ENCODE measurements at regions not wholly inside any gene's neighbourhood (a gene's known extent, or its start where the extent isn't known, plus 50 kb on each side); places are given as distances from the start of the nearest gene placed in this dataset.

GRCh38 chr1:58884706-58885661 lies 101.1 kb upstream of the JUN start:
- H3K9me3 ChIP-seq, result no peaks in the 10 kb centered on the region
- H3K36me3 ChIP-seq, result no peaks in the 10 kb centered on the region
- H3K4me1 ChIP-seq, result peaks cover 18 to 67% (median 32%) of the 10 kb centered on the region in 6 donors
- TF ChIP-seq, protein P1, sequence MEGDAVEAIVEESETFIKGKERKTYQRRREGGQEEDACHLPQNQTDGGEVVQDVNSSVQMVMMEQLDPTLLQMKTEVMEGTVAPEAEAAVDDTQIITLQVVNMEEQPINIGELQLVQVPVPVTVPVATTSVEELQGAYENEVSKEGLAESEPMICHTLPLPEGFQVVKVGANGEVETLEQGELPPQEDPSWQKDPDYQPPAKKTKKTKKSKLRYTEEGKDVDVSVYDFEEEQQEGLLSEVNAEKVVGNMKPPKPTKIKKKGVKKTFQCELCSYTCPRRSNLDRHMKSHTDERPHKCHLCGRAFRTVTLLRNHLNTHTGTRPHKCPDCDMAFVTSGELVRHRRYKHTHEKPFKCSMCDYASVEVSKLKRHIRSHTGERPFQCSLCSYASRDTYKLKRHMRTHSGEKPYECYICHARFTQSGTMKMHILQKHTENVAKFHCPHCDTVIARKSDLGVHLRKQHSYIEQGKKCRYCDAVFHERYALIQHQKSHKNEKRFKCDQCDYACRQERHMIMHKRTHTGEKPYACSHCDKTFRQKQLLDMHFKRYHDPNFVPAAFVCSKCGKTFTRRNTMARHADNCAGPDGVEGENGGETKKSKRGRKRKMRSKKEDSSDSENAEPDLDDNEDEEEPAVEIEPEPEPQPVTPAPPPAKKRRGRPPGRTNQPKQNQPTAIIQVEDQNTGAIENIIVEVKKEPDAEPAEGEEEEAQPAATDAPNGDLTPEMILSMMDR (IDR thresholded peaks at IDR 0.05 in 8 of 11, conservative IDR thresholded peaks at IDR 0.05 in 3 of 11), result no peak
- TF ChIP-seq POLR2AphosphoS5 (IDR thresholded peaks at IDR 0.05) (no peak), POLR2A (IDR thresholded peaks at IDR 0.05) (no peak)
- intact Hi-C loops (cut with DNase I; ENCODE audit: low total_unique reads), result loop anchor here (10.0 kb wide), 1 partner anchor 100 kb away; the partner anchor contains the start of gene JUN
- WGBS, 5 donors, result 51 to 67% (median 56%) methylated on average over 8 of the region's 8 CpGs
- H3K27me3 ChIP-seq (replicated peaks in 1 of 7), result no peaks in the 10 kb centered on the region
- H3K4me3 ChIP-seq, result no peak overlapping the region
- peak overlapping the region in 6 of 8 donors; percentile 11 to 90 (median 84) for H3K27ac ChIP-seq
- DNase-seq, result no peak

DNA sequence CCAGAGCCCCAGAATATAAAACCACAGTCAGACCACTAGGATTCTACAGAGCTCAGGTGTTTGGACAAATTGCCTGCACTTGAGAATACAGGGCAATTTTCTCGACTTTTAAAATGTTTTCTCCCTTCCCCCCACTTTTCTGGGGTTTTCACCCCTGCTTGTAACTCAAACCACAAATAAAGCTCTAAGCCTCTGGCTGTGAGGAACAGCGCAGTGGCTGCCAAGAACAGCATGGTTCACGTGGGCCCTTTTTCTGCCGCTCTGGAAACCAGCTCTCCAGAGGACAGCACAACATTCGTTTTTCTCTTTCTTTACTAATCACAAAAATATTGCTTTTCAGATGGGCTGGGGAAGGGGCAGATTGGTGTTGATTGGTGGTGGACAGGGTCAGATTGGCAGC lies 102.2 kb upstream of the JUN start:
- TF ChIP-seq, protein P1 (IDR thresholded peaks at IDR 0.05 in 8 of 11, conservative IDR thresholded peaks at IDR 0.05 in 3 of 11), result no peak
- no peak for TF ChIP-seq POLR2AphosphoS5 (IDR thresholded peaks at IDR 0.05)
- TF ChIP-seq POLR2A (IDR thresholded peaks at IDR 0.05), result no peak
- no peak for DNase-seq
- Histone ChIP-seq H3K4me3 (no peak overlapping the region), H3K9me3 (no peaks in the 10 kb centered on the region), H3K36me3 (no peaks in the 10 kb centered on the region), H3K4me1 (peaks cover 18 to 66% (median 32%) of the 10 kb centered on the region in 6 donors), H3K27me3 (replicated peaks in 1 of 7) (no peaks in the 10 kb centered on the region), H3K27ac (peak overlapping the region in 3 of 8 donors; percentile 86 to 90 (median 86))
- intact Hi-C loops (cut with DNase I; ENCODE audit: low total_unique reads), result loop anchor here (10.0 kb wide), 1 partner anchor 101 kb away; the partner anchor contains the start of gene JUN
- 63 to 77% (median 68%) methylated on average over 5 of the region's 5 CpGs for WGBS, 5 donors

DNA sequence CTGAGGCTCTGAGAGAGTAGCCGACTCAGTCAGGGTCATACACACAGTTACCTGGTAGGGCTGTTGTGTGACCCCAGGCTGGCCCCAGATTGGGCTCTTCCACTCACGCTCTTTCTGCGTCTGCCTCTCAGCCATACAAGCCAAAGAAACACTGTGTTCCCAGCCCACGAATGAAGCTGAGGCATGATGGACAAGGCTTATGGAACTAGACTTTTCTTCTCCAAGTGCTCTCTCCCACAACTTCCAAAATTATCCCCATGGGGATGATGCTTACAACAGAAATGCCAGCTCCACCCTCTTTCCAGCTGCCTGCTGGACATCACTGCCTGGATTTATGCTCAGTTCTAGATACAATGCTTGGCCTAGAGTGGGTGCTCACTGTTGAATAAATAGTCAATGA lies 102.8 kb upstream of the JUN start:
- H3K4me3 ChIP-seq, result no peak overlapping the region
- no peaks in the 10 kb centered on the region for H3K9me3 ChIP-seq
- TF ChIP-seq POLR2AphosphoS5 (IDR thresholded peaks at IDR 0.05) (no peak), POLR2A (IDR thresholded peaks at IDR 0.05) (no peak)
- TF ChIP-seq, protein P1 (IDR thresholded peaks at IDR 0.05 in 8 of 11, conservative IDR thresholded peaks at IDR 0.05 in 3 of 11), result no peak
- intact Hi-C loops (cut with DNase I; ENCODE audit: low total_unique reads), result loop anchor here (10.0 kb wide), 1 partner anchor 102 kb away; the partner anchor contains the start of gene JUN
- no peak for DNase-seq
- peak overlapping the region in 3 of 8 donors; percentile 86 to 90 (median 86) for H3K27ac ChIP-seq
- 90 to 98% (median 92%) methylated on average over 4 of the region's 4 CpGs for WGBS, 5 donors
- H3K27me3 ChIP-seq (replicated peaks in 1 of 7), result no peaks in the 10 kb centered on the region
- H3K4me1 ChIP-seq, result peaks cover 18 to 60% (median 32%) of the 10 kb centered on the region in 6 donors
- H3K36me3 ChIP-seq, result no peaks in the 10 kb centered on the region

DNA sequence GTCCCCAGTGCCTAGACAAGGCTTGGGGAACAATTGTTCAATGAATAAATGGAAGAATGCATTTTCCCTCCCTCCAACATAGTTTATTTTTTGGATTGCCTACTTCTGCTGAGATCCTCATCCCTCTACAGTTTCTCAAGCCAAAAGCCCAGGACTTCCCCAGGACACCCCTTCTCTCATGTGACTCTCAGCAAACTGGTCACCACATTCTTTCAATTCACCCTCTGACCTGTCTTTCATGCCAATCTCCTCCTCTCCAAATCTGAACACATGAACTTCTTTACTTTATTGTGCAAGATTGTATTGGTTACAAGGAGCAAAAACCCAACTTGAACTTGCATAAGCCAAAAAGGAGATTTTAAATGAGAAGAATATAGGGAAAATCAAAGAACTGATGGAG lies 103.2 kb upstream of the JUN start:
- TF ChIP-seq POLR2A (IDR thresholded peaks at IDR 0.05), result no peak
- no peak for TF ChIP-seq POLR2AphosphoS5 (IDR thresholded peaks at IDR 0.05)
- TF ChIP-seq, protein P1 (IDR thresholded peaks at IDR 0.05 in 8 of 11, conservative IDR thresholded peaks at IDR 0.05 in 3 of 11), result no peak
- Histone ChIP-seq H3K4me3 (no peak overlapping the region), H3K36me3 (no peaks in the 10 kb centered on the region), H3K4me1 (peaks cover 18 to 55% (median 32%) of the 10 kb centered on the region in 6 donors), H3K27me3 (replicated peaks in 1 of 7) (no peaks in the 10 kb centered on the region), H3K9me3 (no peaks in the 10 kb centered on the region), H3K27ac (peak overlapping the region in 1 of 8 donors; percentile 90)
- no peak for DNase-seq
- intact Hi-C loops (cut with DNase I; ENCODE audit: low total_unique reads), result loop anchor here (10.0 kb wide), 1 partner anchor 102 kb away; the partner anchor contains the start of gene JUN

All from spleen (tissue), 11 donors.